ENCODE measurements at regions not wholly inside any gene's neighbourhood (a gene's known extent, or its start where the extent isn't known, plus 50 kb on each side); places are given as distances from the start of the nearest gene placed in this dataset.
"Not testable (repeated sequence)": the region's sequence is repeated elsewhere in the genome, so short reads cannot be mapped to it uniquely, and the experiment has no call there.

DNA sequence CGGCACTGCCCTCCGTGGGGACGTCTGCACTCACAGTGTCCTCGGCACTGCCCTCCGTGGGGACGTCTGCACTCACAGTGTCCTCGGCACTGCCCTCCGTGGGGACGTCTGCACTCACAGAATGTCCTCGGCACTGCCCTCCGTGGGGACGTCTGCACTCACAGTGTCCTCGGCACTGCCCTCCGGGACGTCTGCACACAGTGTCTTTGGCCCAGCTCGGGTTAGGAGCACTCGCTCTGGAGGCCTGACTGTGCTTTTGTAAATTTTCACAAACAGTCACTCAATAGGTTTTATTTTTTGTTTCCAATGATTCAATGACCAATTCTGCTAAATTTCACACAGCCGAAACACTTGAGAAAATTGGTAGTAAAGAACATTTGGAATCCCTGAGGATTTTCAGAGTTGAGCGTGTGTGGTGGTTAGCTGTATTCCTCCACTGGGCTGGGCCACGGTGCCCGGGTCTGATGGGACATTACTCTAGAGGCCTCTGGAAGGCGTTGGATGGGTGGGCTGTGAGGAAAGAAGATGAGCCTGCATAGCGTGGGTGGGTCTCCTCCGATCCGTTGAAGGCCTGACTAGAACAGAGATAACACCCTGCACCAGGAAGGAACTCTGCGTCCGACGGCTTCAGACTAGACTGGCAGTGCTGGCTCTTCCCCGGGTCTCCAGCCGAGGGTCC is 134.8 kb downstream of the RTP5 start:
- Histone ChIP-seq H3K27me3 (ENCODE audit: low read length) (0 out of 2 replicates have a peak, but pooled peaks cover 3% of the 10 kb centered on the region), H2AFZ (ENCODE audit: low read depth, low read length, severe bottlenecking) (no peak overlapping the region), H3K9ac (ENCODE audit: low read length) (no peak overlapping the region), H3K27ac (ENCODE audit: low read depth, low read length) (no peak overlapping the region), H4K20me1 (ENCODE audit: low read depth, low read length) (no peaks in the 10 kb centered on the region), H3K4me2 (ENCODE audit: low read depth, low read length, poor library complexity, severe bottlenecking) (no peak overlapping the region), H3K36me3 (ENCODE audit: low read length) (no peaks in the 10 kb centered on the region), H3K79me2 (ENCODE audit: insufficient read depth, low read length) (no peaks in the 10 kb centered on the region), H3F3A (ENCODE audit: insufficient read depth) (no peaks in the 10 kb centered on the region), H3K4me3 (ENCODE audit: insufficient read depth, low read length, poor library complexity, severe bottlenecking) (no peak overlapping the region), H3K9me2 (replicated peaks; ENCODE audit: insufficient read depth, low read length) (no peaks in the 10 kb centered on the region), H3K9me3 (ENCODE audit: insufficient read depth, low read length) (no peaks in the 10 kb centered on the region)
- TF ChIP-seq EZH2phosphoT487 (conservative IDR thresholded peaks at IDR 0.05; ENCODE audit: low read length), result no peak
- no peak for TF ChIP-seq CTCF (IDR thresholded peaks at IDR 0.05; ENCODE audit: insufficient read depth, low read length, poor library complexity, severe bottlenecking)

DNA sequence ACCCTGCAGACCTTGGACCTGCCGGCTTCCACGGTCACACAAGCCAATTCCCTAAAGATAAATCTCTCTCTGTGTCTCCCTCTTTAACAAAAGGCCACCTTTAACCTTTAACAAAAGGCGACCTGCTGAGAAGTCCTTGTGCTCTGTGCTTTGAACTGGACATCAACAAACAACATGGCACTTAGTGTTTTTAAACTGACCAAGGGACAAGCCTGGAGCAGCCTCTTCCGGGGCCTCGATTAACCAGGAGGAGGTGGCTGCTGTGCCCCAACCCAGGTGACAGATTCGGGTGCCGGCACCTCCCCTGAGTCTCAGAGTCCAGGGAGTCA is 135.3 kb downstream of the RTP5 start:
- no peak overlapping the region for H3K4me2 ChIP-seq (ENCODE audit: low read depth, low read length, poor library complexity, severe bottlenecking)
- no peaks in the 10 kb centered on the region for H3K79me2 ChIP-seq (ENCODE audit: insufficient read depth, low read length)
- H3K36me3 ChIP-seq (ENCODE audit: low read length), result no peaks in the 10 kb centered on the region
- H3K4me3 ChIP-seq (ENCODE audit: insufficient read depth, low read length, poor library complexity, severe bottlenecking), result no peak overlapping the region
- no peaks in the 10 kb centered on the region for H4K20me1 ChIP-seq (ENCODE audit: low read depth, low read length)
- no peaks in the 10 kb centered on the region for H3K27me3 ChIP-seq (ENCODE audit: low read length)
- H3K9me3 ChIP-seq (ENCODE audit: insufficient read depth, low read length), result no peaks in the 10 kb centered on the region
- no peak for TF ChIP-seq CTCF (IDR thresholded peaks at IDR 0.05; ENCODE audit: insufficient read depth, low read length, poor library complexity, severe bottlenecking)
- no peak for TF ChIP-seq EZH2phosphoT487 (conservative IDR thresholded peaks at IDR 0.05; ENCODE audit: low read length)
- no peak overlapping the region for H2AFZ ChIP-seq (ENCODE audit: low read depth, low read length, severe bottlenecking)
- H3F3A ChIP-seq (ENCODE audit: insufficient read depth), result no peaks in the 10 kb centered on the region; the same call in 1 of the 2 replicates
- H3K27ac ChIP-seq (ENCODE audit: low read depth, low read length), result no peak overlapping the region
- H3K9ac ChIP-seq (ENCODE audit: low read length), result no peak overlapping the region
- no peaks in the 10 kb centered on the region for H3K9me2 ChIP-seq (replicated peaks; ENCODE audit: insufficient read depth, low read length)

- not testable (repeated sequence) for H3K9me3 ChIP-seq (ENCODE audit: insufficient read depth, low read length); H3K79me2 ChIP-seq (ENCODE audit: insufficient read depth, low read length); H3K9me2 ChIP-seq (replicated peaks; ENCODE audit: insufficient read depth, low read length); H3K4me3 ChIP-seq (ENCODE audit: insufficient read depth, low read length, poor library complexity, severe bottlenecking); H2AFZ ChIP-seq (ENCODE audit: low read depth, low read length, severe bottlenecking); H3K36me3 ChIP-seq (ENCODE audit: low read length); H3K9ac ChIP-seq (ENCODE audit: low read length); H3K27me3 ChIP-seq (ENCODE audit: low read length); H4K20me1 ChIP-seq (ENCODE audit: low read depth, low read length); H3K27ac ChIP-seq (ENCODE audit: low read depth, low read length); H3K4me2 ChIP-seq (ENCODE audit: low read depth, low read length, poor library complexity, severe bottlenecking); H3F3A ChIP-seq (ENCODE audit: insufficient read depth)
Observed at GRCh38 chr2:242006091-242006634, 136.6 kb downstream of the RTP5 start.

- H3K9me3 ChIP-seq (ENCODE audit: insufficient read depth, low read length); H3K4me3 ChIP-seq (ENCODE audit: insufficient read depth, low read length, poor library complexity, severe bottlenecking); H3K9me2 ChIP-seq (replicated peaks; ENCODE audit: insufficient read depth, low read length); H3K27ac ChIP-seq (ENCODE audit: low read depth, low read length); H4K20me1 ChIP-seq (ENCODE audit: low read depth, low read length); H3K4me2 ChIP-seq (ENCODE audit: low read depth, low read length, poor library complexity, severe bottlenecking); H3K79me2 ChIP-seq (ENCODE audit: insufficient read depth, low read length); H3K36me3 ChIP-seq (ENCODE audit: low read length); H2AFZ ChIP-seq (ENCODE audit: low read depth, low read length, severe bottlenecking); H3K27me3 ChIP-seq (ENCODE audit: low read length); H3K9ac ChIP-seq (ENCODE audit: low read length): not testable (repeated sequence)
- H3F3A ChIP-seq (ENCODE audit: insufficient read depth), result peaks cover 12% of the 10 kb centered on the region
Observed at GRCh38 chr2:242008908-242009307, 139.4 kb downstream of the RTP5 start.

- not testable (repeated sequence) for H3K27me3 ChIP-seq (ENCODE audit: low read length); H4K20me1 ChIP-seq (ENCODE audit: low read depth, low read length); H2AFZ ChIP-seq (ENCODE audit: low read depth, low read length, severe bottlenecking); H3K36me3 ChIP-seq (ENCODE audit: low read length); H3K9ac ChIP-seq (ENCODE audit: low read length); H3K79me2 ChIP-seq (ENCODE audit: insufficient read depth, low read length); H3K9me3 ChIP-seq (ENCODE audit: insufficient read depth, low read length); H3K27ac ChIP-seq (ENCODE audit: low read depth, low read length); H3K4me3 ChIP-seq (ENCODE audit: insufficient read depth, low read length, poor library complexity, severe bottlenecking); H3K9me2 ChIP-seq (replicated peaks; ENCODE audit: insufficient read depth, low read length); H3K4me2 ChIP-seq (ENCODE audit: low read depth, low read length, poor library complexity, severe bottlenecking)
- peaks cover 12% of the 10 kb centered on the region for H3F3A ChIP-seq (ENCODE audit: insufficient read depth)
Observed at GRCh38 chr2:242009846-242010245, 140.3 kb downstream of the RTP5 start.

DNA sequence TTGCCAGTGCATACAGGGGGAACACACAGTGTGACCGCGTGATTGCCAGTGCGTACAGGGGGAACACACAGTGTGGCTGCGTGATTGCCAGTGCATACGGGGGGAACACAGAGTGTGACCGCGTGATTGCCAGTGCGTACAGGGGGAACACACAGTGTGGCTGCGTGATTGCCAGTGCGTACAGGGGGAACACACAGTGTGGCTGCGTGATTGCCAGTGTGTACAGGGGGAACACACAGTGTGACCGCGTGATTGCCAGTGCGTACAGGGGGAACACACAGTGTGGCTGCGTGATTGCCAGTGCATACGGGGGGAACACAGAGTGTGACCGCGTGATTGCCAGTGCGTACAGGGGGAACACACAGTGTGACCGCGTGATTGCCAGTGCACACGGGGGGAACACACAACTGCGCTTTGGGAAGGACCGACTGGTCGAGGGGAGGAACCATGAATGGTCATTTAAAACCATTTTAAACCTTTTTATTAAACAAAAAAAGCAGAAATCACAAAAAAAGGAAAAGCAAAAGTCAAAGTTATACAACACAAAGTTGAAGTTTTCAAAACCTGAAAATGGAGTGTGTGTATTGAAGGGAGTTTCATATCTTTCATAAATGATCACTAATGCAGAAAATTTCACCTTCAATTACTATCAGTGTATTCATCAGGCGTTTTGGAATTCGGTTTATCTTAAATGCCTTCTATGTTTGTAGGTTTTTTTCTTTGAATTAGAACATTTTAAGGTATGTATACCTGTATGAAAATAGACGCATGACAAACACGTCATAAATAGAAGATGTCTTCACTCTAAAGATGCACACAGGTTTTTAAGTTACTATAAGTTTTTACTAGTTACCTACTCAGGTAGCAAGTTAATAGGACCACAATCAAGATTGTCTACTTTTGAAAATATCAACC is 141.0 kb downstream of the RTP5 start:
- not testable (repeated sequence) for H3K4me3 ChIP-seq (ENCODE audit: insufficient read depth, low read length, poor library complexity, severe bottlenecking); H3K9me3 ChIP-seq (ENCODE audit: insufficient read depth, low read length); H3K27me3 ChIP-seq (ENCODE audit: low read length); H3K9ac ChIP-seq (ENCODE audit: low read length); H2AFZ ChIP-seq (ENCODE audit: low read depth, low read length, severe bottlenecking); H3K4me2 ChIP-seq (ENCODE audit: low read depth, low read length, poor library complexity, severe bottlenecking); H4K20me1 ChIP-seq (ENCODE audit: low read depth, low read length); H3K79me2 ChIP-seq (ENCODE audit: insufficient read depth, low read length); H3K27ac ChIP-seq (ENCODE audit: low read depth, low read length); H3K9me2 ChIP-seq (replicated peaks; ENCODE audit: insufficient read depth, low read length); H3K36me3 ChIP-seq (ENCODE audit: low read length)
- peaks cover 12% of the 10 kb centered on the region for H3F3A ChIP-seq (ENCODE audit: insufficient read depth)

Data from SU-DHL-6 (cell line).